GM12891 (cell line): ENCODE measurements at regions not wholly inside any gene's neighbourhood (a gene's known extent, or its start where the extent isn't known, plus 50 kb on each side); places are given as distances from the start of the nearest gene placed in this dataset.

Experiments used
- PAX5 ChIP-seq: IDR thresholded peaks from 2 replicates; pipeline ENCODE4 v1.6.1; 2011; ENCODE audit warnings: low read length, moderate library complexity, mild to moderate bottlenecking; ENCODE audit not compliant: insufficient read depth, severe bottlenecking
- POLR2A ChIP-seq: IDR thresholded peaks from 2 replicates; pipeline ENCODE4 v1.6.1; 2011; ENCODE audit warnings: low read depth, low read length, control low read depth

DNA sequence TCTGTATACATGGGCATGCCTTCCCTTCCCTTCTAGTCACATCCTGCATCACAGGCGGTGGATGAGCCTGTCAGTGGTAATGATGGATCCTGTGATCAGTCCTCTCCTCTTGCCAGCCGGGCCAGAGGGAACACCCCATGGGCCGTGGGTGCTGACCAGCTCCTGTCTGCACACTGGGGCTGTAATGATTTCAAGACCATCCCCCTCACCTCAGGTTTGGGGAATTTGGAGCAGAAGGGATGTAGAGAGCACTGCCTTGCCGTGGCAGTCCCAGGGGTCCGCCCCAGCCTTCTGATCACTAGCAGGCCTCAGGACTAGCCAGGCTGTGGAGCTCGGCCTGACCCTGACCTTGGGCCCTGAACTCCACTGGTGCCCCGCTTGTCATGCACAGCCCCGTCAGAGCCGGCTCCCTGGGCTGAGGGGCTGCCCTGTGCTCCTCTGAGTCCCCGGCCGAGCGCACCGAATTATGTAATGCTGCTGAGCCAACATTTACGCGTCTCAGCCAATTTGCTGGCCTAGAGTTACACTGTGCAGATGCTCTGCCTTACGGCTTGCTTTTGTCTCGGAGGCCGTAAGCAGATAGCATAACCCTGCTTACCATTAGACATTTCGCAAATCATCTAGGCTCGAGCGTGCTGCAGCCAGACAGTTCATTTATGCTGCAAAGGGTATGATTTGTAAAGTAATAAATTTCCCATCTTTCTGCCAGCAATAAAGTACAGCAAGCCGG is 155.3 kb downstream of the MACROH2A1 start:
- TF ChIP-seq POLR2A, result no peak
- no peak for TF ChIP-seq PAX5
